SIG-M5 treated with dmso at 0.1 percent for 504 hours (cell line): ENCODE measurements at regions not wholly inside any gene's neighbourhood (a gene's known extent, or its start where the extent isn't known, plus 50 kb on each side); places are given as distances from the start of the nearest gene placed in this dataset.
A peak's percentile ranks its signal among the peaks of the same experiment; 100 is the strongest.

Experiments
- DNase-seq: peaks from one replicate; lab custom pipeline; 2025; ENCODE audit not compliant: unreplicated experiment; lab: John Stamatoyannopoulos, UW

DNA sequence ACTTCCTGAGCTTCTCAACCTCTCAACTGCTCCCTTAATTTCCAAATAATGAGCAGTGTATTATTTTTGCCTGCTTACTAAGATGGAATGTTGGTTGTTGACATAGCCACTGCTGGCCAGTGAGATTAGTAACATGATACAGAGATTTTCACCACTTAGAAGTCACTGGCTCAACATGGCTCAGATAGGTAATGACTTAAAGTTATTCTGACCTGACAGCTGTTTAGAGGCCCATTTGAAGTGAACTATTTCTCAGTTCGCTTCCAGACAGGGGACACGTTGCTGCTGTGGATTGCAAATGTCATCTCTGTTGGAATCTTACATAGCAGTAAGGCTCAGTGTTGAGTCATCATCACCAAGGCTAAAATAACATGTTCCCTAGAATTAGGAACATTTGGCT lies 490.2 kb downstream of the TLE4 start:
- peak; percentile 2 for DNase-seq

DNA sequence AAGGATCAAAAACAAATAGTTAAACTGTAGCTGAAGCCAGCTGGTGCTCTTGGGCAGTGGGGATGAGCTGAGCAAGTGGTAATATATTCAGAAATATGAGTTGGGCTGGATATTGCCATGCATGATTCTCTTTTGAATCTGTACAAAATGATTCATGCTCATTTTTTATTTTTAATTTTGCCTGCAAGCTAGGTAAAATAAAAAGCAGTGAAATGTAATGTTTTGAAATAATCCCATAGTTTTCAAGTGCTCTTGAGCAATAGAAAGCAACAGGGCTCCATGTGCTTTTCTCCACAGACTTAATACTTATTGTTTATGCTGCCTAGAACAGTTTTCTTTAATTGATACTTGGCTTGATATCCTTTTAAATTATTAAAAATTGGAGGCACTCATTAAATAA lies 489.3 kb downstream of the TLE4 start:
- no peak for DNase-seq

DNA sequence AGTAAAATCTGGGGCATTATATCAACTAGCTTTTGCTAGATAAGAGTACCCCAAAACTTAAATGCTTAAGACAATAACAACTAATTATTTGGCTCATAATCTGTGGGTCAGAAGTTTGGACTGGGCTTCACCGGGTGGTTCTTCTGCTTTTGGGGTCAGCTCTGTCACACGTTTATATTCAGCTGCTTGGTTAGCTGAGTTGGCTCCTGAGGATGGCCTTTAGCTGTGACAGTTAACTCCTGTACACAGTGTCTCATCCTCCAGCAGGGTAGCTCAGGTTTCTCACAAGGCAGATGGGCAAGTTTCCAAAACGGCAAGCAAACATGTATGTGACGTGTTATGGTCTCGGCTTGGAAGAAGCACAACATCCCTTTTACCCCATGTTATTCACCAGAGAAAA lies 488.2 kb downstream of the TLE4 start:
- DNase-seq, result no peak

GRCh38 chr9:80059191-80059590 lies 487.4 kb downstream of the TLE4 start:
- no peak for DNase-seq

GRCh38 chr9:80052830-80053229 lies 481.1 kb downstream of the TLE4 start:
- no peak for DNase-seq

GRCh38 chr9:80049096-80049782 lies 477.5 kb downstream of the TLE4 start:
- no peak for DNase-seq

DNA sequence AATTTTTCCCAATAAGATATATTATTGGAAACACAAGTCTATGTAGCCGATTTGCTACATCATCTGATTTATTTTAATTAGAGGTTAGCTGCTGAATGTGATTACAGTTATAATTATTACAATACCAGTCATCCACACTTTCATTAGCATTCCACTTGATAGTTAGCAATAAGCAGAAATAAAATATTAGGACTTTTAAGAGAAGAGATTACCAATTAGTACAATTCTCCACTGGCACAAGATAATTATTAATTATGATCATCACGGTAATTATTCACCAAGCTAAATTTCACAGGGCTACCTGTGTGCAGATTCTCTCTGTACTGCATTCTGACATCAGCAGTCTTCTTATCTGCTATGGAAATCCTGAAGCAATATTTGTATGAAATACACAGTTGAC lies 474.7 kb downstream of the TLE4 start:
- no peak for DNase-seq

GRCh38 chr9:80041821-80042220 lies 470.1 kb downstream of the TLE4 start:
- no peak for DNase-seq

GRCh38 chr9:80040457-80040856 lies 468.7 kb downstream of the TLE4 start:
- DNase-seq, result no peak

DNA sequence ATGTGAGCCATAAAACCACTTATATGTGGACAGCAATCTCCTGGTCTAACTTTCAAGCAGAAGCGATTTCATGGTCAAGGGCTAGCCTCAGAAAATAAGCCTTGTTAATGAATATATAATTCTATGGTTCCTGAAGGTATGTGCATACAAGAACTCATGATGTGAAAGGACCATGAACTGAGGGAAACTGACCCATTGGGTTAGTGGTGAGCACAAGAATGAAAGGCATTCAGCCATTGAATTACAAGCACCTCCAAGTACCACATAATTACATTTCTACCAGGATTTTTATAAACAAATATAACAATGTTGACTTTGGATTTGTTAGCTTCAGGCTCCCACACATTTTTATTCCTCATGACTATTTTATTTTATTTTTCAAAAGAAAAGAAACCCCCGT lies 459.0 kb downstream of the TLE4 start:
- no peak for DNase-seq

GRCh38 chr9:80028501-80028900 lies 456.7 kb downstream of the TLE4 start:
- DNase-seq, result no peak

GRCh38 chr9:80025796-80026520 lies 454.2 kb downstream of the TLE4 start:
- DNase-seq, result no peak

GRCh38 chr9:80025131-80025530 lies 453.4 kb downstream of the TLE4 start:
- no peak for DNase-seq

GRCh38 chr9:80020530-80020929 lies 448.8 kb downstream of the TLE4 start:
- no peak for DNase-seq

- no peak for DNase-seq
Observed at GRCh38 chr9:80020056-80020455, 448.3 kb downstream of the TLE4 start.

GRCh38 chr9:80013891-80014290 lies 442.1 kb downstream of the TLE4 start:
- DNase-seq, result no peak

GRCh38 chr9:80012557-80013330 lies 441.0 kb downstream of the TLE4 start:
- DNase-seq, result no peak

DNA sequence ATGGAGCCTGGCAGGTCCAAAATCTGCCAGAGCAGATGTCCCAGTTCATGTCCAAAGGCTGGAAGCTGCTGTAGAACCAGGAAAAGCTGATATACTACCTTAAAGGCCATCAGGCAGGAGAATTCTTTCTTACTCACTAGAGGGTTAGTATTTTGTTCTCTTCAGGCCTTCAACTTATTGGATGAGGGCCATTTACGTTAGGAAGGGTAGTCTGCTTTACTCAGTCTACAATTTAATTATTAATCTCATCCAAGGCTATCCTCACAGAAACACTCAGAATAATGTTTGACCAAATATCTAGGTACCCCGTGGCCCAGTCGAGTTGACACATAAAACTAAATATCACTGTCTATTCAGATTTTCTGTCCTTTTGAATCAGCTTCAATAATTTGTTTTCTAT lies 437.4 kb downstream of the TLE4 start:
- no peak for DNase-seq

DNA sequence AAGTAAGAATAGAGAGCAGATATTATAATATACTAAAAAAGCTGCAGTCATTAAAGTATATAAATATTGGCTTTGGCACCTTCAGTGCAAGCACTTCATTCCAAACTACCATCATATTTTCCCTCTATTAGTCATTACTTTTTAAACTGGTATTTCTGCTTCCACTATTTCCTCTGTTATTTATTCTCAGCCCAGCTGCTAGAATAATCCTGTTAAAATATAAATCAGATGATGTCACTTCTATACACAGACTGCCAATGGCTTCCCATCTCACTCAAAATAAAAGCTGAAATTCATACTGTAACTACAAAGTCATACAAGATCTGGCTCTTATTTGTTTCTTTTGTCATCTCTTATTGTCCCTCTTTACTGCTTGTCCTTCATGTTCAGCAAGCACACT lies 432.9 kb downstream of the TLE4 start:
- DNase-seq, result no peak

DNA sequence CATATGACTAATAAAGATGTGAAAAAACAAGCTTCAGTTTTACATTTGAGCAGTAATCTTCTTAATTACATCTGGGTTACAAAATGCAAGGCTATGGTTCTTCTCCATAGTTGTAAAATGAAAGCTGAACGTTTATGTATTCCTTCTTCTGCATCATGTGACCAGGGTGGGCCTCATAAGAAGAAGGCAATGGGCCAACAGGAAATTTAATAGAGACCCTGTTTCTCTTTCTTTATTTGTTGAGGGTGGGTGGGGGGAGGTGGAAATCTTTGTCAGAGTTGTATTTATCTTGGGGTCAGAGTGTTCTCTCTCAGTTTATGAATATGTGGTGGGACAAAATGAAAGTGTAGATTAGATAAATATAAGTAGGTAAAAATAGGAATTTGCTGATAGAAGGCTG lies 418.8 kb downstream of the TLE4 start:
- no peak for DNase-seq

DNA sequence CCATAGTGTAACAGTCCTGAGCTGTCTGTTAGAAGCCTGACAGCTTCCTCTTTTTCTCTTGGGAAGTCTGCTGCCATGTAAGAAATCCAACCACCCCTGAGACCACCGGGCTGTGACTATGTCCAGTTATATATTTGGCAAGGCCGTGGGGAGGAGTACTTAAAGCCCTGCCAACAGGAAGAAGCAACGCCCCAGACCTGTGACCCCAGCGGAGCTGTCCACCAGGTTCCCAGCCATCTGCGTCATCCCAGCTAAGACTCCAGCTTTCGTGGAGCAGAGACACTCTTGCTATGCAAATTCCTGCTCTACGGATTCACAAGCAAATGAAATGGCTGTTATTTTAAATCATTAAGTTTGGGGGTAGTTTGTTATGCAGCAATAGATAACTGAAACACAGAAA lies 417.3 kb downstream of the TLE4 start:
- no peak for DNase-seq

GRCh38 chr9:79988126-79988525 lies 416.4 kb downstream of the TLE4 start:
- no peak for DNase-seq
